WERI-Rb-1 (cell line): ENCODE measurements at regions not wholly inside any gene's neighbourhood (a gene's known extent, or its start where the extent isn't known, plus 50 kb on each side); places are given as distances from the start of the nearest gene placed in this dataset.

ENCODE experiments used
- DNase-seq: peaks from one replicate; pipeline ENCODE4 v3.0.0-alpha.2; 2020
- H3K27ac ChIP-seq: fragments of 250-450 bp; sonication (Bioruptor Pico); 2 replicates; pipeline ENCODE4 v1.5.1; 2020; ENCODE audit warnings: mild to moderate bottlenecking, moderate library complexity
- H3K27me3 ChIP-seq: fragments of 250-450 bp; sonication (Bioruptor Pico); 2 replicates; pipeline ENCODE4 v1.5.1; 2021; ENCODE audit warnings: mild to moderate bottlenecking, low read depth, moderate library complexity; ENCODE audit not compliant: insufficient read depth, severe bottlenecking
- H3K36me3 ChIP-seq: fragments of 250-450 bp; sonication (Bioruptor Pico); 2 replicates; pipeline ENCODE4 v1.5.1; 2020; ENCODE audit warnings: mild to moderate bottlenecking, moderate library complexity
- H3K4me3 ChIP-seq: 2 replicates; pipeline ENCODE4 v1.5.1; 2011; ENCODE audit warnings: low read depth, mild to moderate bottlenecking, control low read depth, low read length
- H3K9me3 ChIP-seq: fragments of 250-450 bp; sonication (Bioruptor Pico); 2 replicates; pipeline ENCODE4 v1.5.1; 2021; ENCODE audit warnings: mild to moderate bottlenecking, moderate library complexity; ENCODE audit not compliant: severe bottlenecking
- CTCF ChIP-seq: IDR thresholded peaks from 2 replicates; pipeline ENCODE4 v1.5.1; 2011; ENCODE audit warnings: low read depth, mild to moderate bottlenecking, control low read depth, inconsistent platforms, low read length

DNA sequence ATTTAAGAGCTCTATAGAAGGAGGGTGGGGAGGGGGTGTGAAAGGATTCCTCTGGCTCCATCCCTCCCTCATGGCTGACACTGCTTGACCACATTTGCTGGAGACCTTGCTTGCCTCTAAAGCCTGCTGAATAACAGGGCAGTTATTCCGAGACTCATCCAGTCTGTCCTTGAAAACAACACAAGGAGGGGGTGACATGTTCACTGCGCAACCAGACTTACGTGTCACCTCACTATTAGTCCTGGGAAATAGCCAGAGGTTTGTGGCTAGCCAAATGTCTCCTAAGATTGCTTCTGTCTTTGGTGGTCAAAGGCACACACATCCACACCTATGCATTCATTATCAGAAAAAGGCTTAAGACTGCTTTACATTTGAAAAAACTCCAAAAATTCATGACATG lies 256.2 kb upstream of the SKOR2 start:
- no peak for DNase-seq
- no peak for TF ChIP-seq CTCF
- Histone ChIP-seq H3K27me3 (no peaks in the 10 kb centered on the region), H3K36me3 (no peaks in the 10 kb centered on the region), H3K9me3 (no peaks in the 10 kb centered on the region), H3K27ac (no peak overlapping the region), H3K4me3 (no peak overlapping the region)

DNA sequence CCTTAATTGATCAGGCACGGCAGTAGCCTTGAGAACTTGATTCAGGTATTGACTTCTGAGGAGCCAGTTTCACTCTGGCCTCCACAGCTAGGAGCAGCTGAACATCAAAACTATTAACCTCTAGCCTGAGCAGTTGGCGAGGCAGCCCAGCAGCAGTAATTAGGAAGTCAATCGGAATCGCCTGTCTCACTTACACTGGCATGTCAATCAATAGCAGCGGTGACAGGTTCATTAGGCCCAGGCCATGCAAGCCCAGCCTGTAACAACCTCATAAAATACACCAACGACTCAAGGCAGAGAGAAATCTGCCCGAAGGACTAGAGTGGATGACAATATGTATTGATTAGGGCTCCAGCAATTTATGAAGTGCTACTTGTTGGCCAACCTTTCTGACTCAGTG lies 255.4 kb upstream of the SKOR2 start:
- H3K4me3 ChIP-seq: no peak overlapping the region
- H3K36me3 ChIP-seq: no peaks in the 10 kb centered on the region
- no peak for DNase-seq
- H3K27me3 ChIP-seq: no peaks in the 10 kb centered on the region
- no peak for TF ChIP-seq CTCF
- H3K9me3 ChIP-seq: no peaks in the 10 kb centered on the region
- H3K27ac ChIP-seq: no peak overlapping the region

DNA sequence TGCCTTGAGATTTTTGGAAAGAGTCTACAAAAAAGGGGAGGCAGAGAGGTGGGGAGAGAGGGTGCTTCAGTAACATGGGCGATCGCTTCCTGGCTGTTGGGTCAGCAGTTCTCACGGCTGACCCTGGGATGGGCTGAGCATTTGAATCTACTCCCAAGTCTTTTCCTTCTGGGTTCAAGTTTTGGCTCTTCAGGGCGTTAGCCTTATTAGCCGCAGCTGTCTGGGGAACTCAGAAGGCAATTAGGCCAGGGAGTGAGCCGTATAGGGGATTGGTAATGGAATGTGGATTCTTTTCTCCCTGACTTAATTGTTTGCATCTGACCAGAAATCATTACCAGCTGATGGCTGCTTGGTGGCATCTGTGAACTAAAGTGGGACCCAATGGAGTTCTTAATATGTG lies 250.5 kb upstream of the SKOR2 start:
- Histone ChIP-seq H3K4me3 (no peak overlapping the region), H3K27ac (no peak overlapping the region), H3K9me3 (no peaks in the 10 kb centered on the region), H3K36me3 (no peaks in the 10 kb centered on the region), H3K27me3 (no peaks in the 10 kb centered on the region)
- DNase-seq: no peak
- TF ChIP-seq CTCF: no peak

DNA sequence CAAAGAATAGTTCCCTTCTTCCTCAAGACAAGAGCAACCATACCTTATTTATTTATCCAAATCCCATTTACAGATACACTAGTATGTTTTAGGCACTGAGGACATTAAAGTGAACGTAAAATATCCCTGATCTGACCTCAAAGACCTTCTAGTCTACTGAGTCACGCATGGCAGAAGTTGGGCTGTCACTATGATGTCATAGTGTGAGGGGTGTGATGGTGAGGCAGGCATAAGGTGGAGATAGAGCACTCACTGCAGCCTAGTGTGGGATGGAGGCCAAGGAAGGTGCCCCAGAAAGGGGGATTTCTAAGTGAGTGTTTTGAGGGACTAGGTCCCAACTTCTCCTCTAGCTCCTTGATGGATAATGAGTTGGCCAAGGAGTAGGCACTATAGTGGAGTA lies 249.5 kb upstream of the SKOR2 start:
- no peak overlapping the region for H3K4me3 ChIP-seq
- no peak overlapping the region for H3K27ac ChIP-seq
- no peak for DNase-seq
- no peaks in the 10 kb centered on the region for H3K36me3 ChIP-seq
- H3K27me3 ChIP-seq: no peaks in the 10 kb centered on the region
- no peaks in the 10 kb centered on the region for H3K9me3 ChIP-seq
- no peak for TF ChIP-seq CTCF

GRCh38 chr18:47492691-47493090 lies 241.2 kb upstream of the SKOR2 start:
- no peaks in the 10 kb centered on the region for H3K27me3 ChIP-seq
- H3K9me3 ChIP-seq: no peaks in the 10 kb centered on the region
- no peak for DNase-seq
- no peak overlapping the region for H3K27ac ChIP-seq
- no peak for TF ChIP-seq CTCF
- no peak overlapping the region for H3K4me3 ChIP-seq
- no peaks in the 10 kb centered on the region for H3K36me3 ChIP-seq

DNA sequence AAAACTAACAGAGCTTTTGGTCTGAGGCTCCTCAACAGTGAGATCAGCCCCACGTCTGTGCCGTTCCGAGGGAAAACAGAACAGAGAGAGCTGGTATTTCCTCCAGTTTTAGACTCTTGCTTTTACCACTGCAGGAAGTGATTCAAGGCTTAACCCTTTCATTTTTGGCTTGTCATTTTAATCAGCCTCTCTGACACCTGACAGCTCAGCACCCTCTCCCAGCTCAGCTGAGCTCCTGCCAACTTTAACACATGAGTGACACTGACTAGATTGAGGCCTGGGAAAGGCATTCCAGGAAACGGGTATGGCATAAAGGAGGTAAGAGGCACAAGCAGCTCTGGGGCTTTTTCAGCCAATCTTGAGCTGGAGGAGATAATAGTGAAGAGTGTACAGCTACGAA lies 239.4 kb upstream of the SKOR2 start:
- TF ChIP-seq CTCF: no peak
- no peak overlapping the region for H3K4me3 ChIP-seq
- no peaks in the 10 kb centered on the region for H3K36me3 ChIP-seq
- H3K27me3 ChIP-seq: no peaks in the 10 kb centered on the region
- DNase-seq: no peak
- no peak overlapping the region for H3K27ac ChIP-seq
- no peaks in the 10 kb centered on the region for H3K9me3 ChIP-seq
